ENCODE measurements at regions not wholly inside any gene's neighbourhood (a gene's known extent, or its start where the extent isn't known, plus 50 kb on each side); places are given as distances from the start of the nearest gene placed in this dataset.
"Not testable (repeated sequence)": the region's sequence is repeated elsewhere in the genome, so short reads cannot be mapped to it uniquely, and the experiment has no call there.

GRCh38 chr9:97145680-97146079 is 106.7 kb upstream of the CTSV start:
- not testable (repeated sequence) for TF ChIP-seq TAF1, POLR2A, POU2F2 (IDR thresholded peaks at IDR 0.05; ENCODE audit: low read depth, low read length)

All from GM12891 (cell line).